Upper lobe of left lung (tissue), 4 donors: ENCODE measurements at regions not wholly inside any gene's neighbourhood (a gene's known extent, or its start where the extent isn't known, plus 50 kb on each side); places are given as distances from the start of the nearest gene placed in this dataset.

Experiments used
- CTCF ChIP-seq, 6 experiments: fragments of 450-650 bp in 4 of 6; fragments of 200-600 bp in 2 of 6; sonication (generic) in 2 of 6; IDR thresholded peaks; one replicate each; pipeline ENCODE4 v1.5.1; 2016 to 2019; ENCODE audit warnings: antibody characterized with exemption in 6 of 6
- EP300 ChIP-seq, 4 donors: sonication (generic); formaldehyde crosslinking; IDR thresholded peaks; one replicate each; pipeline ENCODE4 v1.5.1; 2017; ENCODE audit warnings: antibody characterized with exemption in 4 of 4, control low read depth in 2 of 4
- POLR2A ChIP-seq, 4 donors: fragments of 450-650 bp; IDR thresholded peaks; one replicate each; pipeline ENCODE4 v1.5.1; 2016 to 2017; ENCODE audit warnings: antibody characterized with exemption in 4 of 4, mild to moderate bottlenecking in 2 of 4

DNA sequence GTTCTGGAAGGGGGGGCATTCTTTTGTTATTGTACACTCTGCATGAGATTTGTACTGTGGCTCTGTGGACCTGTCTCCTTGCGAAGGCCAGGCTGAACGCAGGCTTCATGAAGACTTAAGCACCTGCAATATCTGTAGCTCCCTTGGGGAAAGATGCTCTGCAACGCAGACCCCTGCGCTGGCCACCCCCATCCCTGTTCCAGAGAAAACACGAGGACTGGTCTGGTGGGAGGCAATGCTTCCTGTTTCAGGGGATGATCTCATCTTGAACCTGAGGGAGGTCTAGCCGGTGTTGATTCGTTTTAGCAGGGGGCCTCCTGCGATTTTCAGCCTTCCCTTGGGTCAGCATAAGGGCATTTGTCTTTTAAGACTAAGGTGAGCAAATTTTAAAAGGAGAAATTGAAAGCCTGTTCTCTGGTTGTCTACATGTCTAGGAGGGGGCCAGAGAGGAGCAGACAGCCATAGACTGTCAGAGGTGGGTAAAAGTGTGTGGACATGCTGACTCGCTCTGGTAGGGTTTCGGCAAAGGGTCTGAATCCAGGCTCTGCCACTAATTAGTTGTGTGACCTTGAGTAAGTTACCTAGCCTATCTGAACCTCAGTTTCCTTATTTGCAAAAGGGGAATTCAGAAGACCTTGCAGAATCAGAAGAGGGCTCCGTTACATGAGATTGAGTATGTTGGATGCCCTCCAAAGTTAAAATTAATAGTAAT lies 80.9 kb upstream of the RASGRF1 start:
- TF ChIP-seq CTCF (IDR thresholded peaks at IDR 0.05) (no peak), POLR2A (IDR thresholded peaks at IDR 0.05) (no peak), EP300 (IDR thresholded peaks at IDR 0.05) (no peak)
